Transverse colon (tissue), 4 donors: ENCODE measurements at regions not wholly inside any gene's neighbourhood (a gene's known extent, or its start where the extent isn't known, plus 50 kb on each side); places are given as distances from the start of the nearest gene placed in this dataset.

Experiments used
- DNase-seq: peaks from one replicate; pipeline ENCODE4 v3.0.0-alpha.2; 2019
- H3K27ac ChIP-seq, 4 donors: fragments of 200-600 bp; sonication (generic); 2 replicates each; pipeline ENCODE4 v1.5.1; 2016 to 2018; ENCODE audit warnings: inconsistent platforms in 4 of 4
- H3K27me3 ChIP-seq: fragments of 200-600 bp; sonication (generic); 2 replicates; pipeline ENCODE4 v1.5.1; 2017; ENCODE audit warnings: inconsistent platforms
- H3K36me3 ChIP-seq, 4 donors: fragments of 200-600 bp; sonication (generic); 2 replicates each; pipeline ENCODE4 v1.5.1; 2017 to 2019; ENCODE audit warnings: inconsistent platforms in 4 of 4
- H3K4me1 ChIP-seq, 4 donors: fragments of 200-600 bp; sonication (generic); 2 replicates each; pipeline ENCODE4 v1.5.1; 2017 to 2020; ENCODE audit warnings: inconsistent platforms in 4 of 4
- H3K4me3 ChIP-seq, 4 donors: fragments of 200-600 bp; sonication (generic); 1 replicate in 1 of 4; 2 replicates in 3 of 4; pipeline versions ENCODE4 v1.5.1 to v1.6.1; 2017 to 2019; ENCODE audit warnings: inconsistent platforms in 4 of 4
- H3K9me3 ChIP-seq, 2 donors: fragments of 200-600 bp; sonication (generic); 2 replicates each; pipeline ENCODE4 v1.5.1; 2017 to 2019; ENCODE audit warnings: inconsistent platforms in 2 of 2
- CTCF ChIP-seq, 5 experiments: fragments of 200-600 bp in 3 of 5; fragments of 450-650 bp in 2 of 5; sonication (generic) in 3 of 5; IDR thresholded peaks; 1 replicate in 2 of 5; 2 replicates in 3 of 5; pipeline ENCODE4 v1.5.1; 2016 to 2017; ENCODE audit warnings: antibody characterized with exemption in 5 of 5, inconsistent platforms in 3 of 5, mild to moderate bottlenecking in 2 of 5, moderate library complexity in 1 of 5
- EP300 ChIP-seq: sonication (generic); formaldehyde crosslinking; IDR thresholded peaks from one replicate; pipeline ENCODE4 v1.6.1; 2017; ENCODE audit warnings: antibody characterized with exemption, low read depth
- POLR2A ChIP-seq: fragments of 450-650 bp; IDR thresholded peaks from one replicate; pipeline ENCODE4 v1.6.1; 2016; ENCODE audit warnings: antibody characterized with exemption, mild to moderate bottlenecking, moderate library complexity
- POLR2AphosphoS5 ChIP-seq, 3 donors: sonication (generic); formaldehyde crosslinking; IDR thresholded peaks; one replicate each; pipeline ENCODE4 v1.6.1; 2016; ENCODE audit warnings: antibody characterized with exemption in 3 of 3
- WGBS, 2 donors: methylation state at CpG; one replicate each; pipeline ENCODE4 v1.1.5; 2018; ENCODE audit warnings: low coverage in 1 of 2; 5-methylcytosine and 5-hydroxymethylcytosine counted together
- in situ Hi-C, 4 donors: fragments of 200-750 bp; cut with MboI; loops; one replicate each; pipeline versions ENCODE4 v1.15.0 to v1.15.1; 2017; ENCODE audit warnings: low sequenced_read_pairs in 3 of 4, low pct_ligation_motif_present in 1 of 4, low pct_unique_long_range_greater_than_20kb in 1 of 4
- intact Hi-C: fragments of 100-400 bp; cut with DNase I; formaldehyde crosslinking; loops from one replicate; pipeline ENCODE4 v1.15.1; 2023; ENCODE audit warnings: low total_unique reads

DNA sequence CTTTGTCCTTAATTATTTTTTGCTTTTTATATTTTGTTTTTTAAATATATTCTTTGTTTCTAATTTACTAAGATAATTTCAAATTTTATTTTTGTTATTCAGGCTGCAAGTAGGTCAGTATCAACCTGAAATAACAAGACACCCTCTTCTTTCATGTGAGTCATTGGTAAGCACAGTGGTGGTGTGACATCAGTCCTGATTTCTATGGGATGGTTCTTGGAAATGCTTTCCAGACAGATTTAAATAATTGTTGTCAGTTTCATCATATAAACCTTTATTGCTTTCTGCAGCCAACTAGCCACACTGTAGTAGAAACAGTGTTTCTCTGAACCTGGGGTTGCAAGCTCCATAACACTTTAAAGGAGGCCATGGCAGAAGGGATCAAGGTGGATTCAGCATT lies 157.5 kb upstream of the C21orf91 start:
- Histone ChIP-seq H3K4me1 (no peaks in the 10 kb centered on the region), H3K9me3 (no peaks in the 10 kb centered on the region)
- intact Hi-C loops = no loop called here

DNA sequence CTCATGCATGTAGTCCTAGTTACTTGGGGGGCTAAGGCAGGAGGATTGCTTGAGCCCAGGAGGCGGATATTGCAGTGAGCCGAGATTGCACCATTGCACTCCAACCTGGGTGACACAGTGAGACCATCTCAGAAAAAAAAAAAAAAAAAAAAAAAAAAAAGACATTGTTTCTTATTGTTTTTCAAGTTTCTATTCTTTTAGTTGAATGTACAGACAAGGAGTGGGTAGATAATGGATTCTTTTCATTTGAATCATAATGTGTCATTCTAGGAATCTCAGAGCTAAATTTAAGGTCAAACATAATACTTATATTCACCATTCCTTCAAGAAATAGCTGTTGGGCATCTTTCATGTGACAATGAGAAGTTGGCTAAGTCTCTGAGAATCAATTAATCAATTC lies 157.0 kb upstream of the C21orf91 start:
- Histone ChIP-seq H3K27ac (no peak overlapping the region), H3K4me1 (no peaks in the 10 kb centered on the region), H3K27me3 (no peaks in the 10 kb centered on the region), H3K4me3 (no peak overlapping the region), H3K36me3 (no peaks in the 10 kb centered on the region), H3K9me3 (no peaks in the 10 kb centered on the region)
- DNase-seq = no peak
- intact Hi-C loops (no loop called here), in situ Hi-C loops (no loop called here)
- TF ChIP-seq POLR2AphosphoS5 (IDR thresholded peaks at IDR 0.05) (no peak), CTCF (IDR thresholded peaks at IDR 0.05) (no peak), EP300 (no peak), POLR2A (no peak)
- 81 to 86% methylated on average over 2 of the region's 2 CpGs for WGBS, 2 donors

More for the DNA sequence above, 157.5 kb upstream of the C21orf91 start:
- Histone ChIP-seq H3K36me3 (no peaks in the 10 kb centered on the region), H3K27me3 (no peaks in the 10 kb centered on the region), H3K4me3 (no peak overlapping the region), H3K27ac (no peak overlapping the region)
- DNase-seq = no peak
- in situ Hi-C loops = no loop called here
- TF ChIP-seq POLR2AphosphoS5 (IDR thresholded peaks at IDR 0.05) (no peak), CTCF (IDR thresholded peaks at IDR 0.05) (no peak), EP300 (no peak), POLR2A (no peak)

DNA sequence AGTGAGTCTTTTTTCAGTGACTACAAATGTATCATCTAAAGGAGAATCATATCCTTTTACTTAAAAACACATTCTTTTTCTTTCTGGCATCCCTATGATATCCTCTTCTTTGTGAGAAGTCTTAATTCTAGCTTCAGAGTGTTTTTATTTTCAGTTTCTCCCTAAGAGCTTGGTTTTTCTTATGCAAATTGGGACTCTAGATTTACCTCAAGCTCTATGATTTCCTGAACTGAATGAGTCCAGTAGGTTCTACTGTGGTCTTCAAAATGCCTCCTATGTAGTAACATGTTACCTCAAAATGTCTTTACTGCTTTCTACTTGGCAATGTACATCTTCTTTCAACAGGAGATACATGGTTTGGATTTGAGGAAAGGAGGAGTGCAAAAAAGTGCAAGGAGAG lies 148.2 kb upstream of the C21orf91 start:
- Histone ChIP-seq H3K4me3 (no peak overlapping the region), H3K27ac (no peak overlapping the region), H3K9me3 (no peaks in the 10 kb centered on the region), H3K27me3 (no peaks in the 10 kb centered on the region), H3K36me3 (no peaks in the 10 kb centered on the region), H3K4me1 (no peaks in the 10 kb centered on the region)
- in situ Hi-C loops (no loop called here), intact Hi-C loops (no loop called here)
- DNase-seq = no peak
- TF ChIP-seq CTCF (IDR thresholded peaks at IDR 0.05) = no peak
- TF ChIP-seq EP300 = no peak
- TF ChIP-seq POLR2A = no peak

DNA sequence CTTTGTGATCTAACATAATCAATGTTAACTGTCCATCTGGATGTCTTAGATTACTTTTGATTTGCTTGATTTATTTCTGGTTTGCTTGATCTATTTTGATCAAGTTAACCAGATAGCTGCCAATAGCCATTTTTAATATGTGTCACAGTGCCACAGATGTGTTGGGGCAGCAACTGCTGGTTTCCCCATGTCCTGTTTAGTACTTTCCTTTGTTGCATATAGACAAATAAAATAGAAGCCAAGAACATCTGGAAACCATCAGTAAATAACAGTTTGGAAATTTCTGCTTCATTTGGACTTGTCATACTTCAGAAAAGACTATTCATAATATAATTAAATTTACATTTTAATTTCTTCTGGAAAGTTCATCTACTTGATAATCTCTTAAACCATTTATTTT lies 145.6 kb upstream of the C21orf91 start:
- no peak for DNase-seq
- H3K4me1 ChIP-seq = no peaks in the 10 kb centered on the region
- no peak overlapping the region for H3K4me3 ChIP-seq
- intact Hi-C loops = no loop called here
- no peaks in the 10 kb centered on the region for H3K36me3 ChIP-seq
- H3K9me3 ChIP-seq = no peaks in the 10 kb centered on the region
- no peaks in the 10 kb centered on the region for H3K27me3 ChIP-seq
- in situ Hi-C loops = no loop called here
- no peak overlapping the region for H3K27ac ChIP-seq
- TF ChIP-seq POLR2AphosphoS5 (IDR thresholded peaks at IDR 0.05) (no peak), POLR2A (no peak), EP300 (no peak), CTCF (IDR thresholded peaks at IDR 0.05) (no peak)

- in situ Hi-C loops = no loop called here
- H3K27ac ChIP-seq = no peak overlapping the region
- no peaks in the 10 kb centered on the region for H3K27me3 ChIP-seq
- 81 to 83% methylated on average over 5 of the region's 5 CpGs for WGBS, 2 donors
- no peaks in the 10 kb centered on the region for H3K36me3 ChIP-seq
- TF ChIP-seq POLR2AphosphoS5 (IDR thresholded peaks at IDR 0.05) = no peak
- no peak for TF ChIP-seq POLR2A
- no peak for TF ChIP-seq EP300
- no peak for TF ChIP-seq CTCF (IDR thresholded peaks at IDR 0.05)
- DNase-seq = no peak
- no peaks in the 10 kb centered on the region for H3K4me1 ChIP-seq
- no peaks in the 10 kb centered on the region for H3K9me3 ChIP-seq
- no peak overlapping the region for H3K4me3 ChIP-seq
- intact Hi-C loops = no loop called here
These were observed 145.0 kb upstream of the C21orf91 start for GRCh38 chr21:17964199-17964598.
